WTC11 (cell line): ENCODE measurements at regions not wholly inside any gene's neighbourhood (a gene's known extent, or its start where the extent isn't known, plus 50 kb on each side); places are given as distances from the start of the nearest gene placed in this dataset.

Experiments
- CREM ChIP-seq: sonication (generic); formaldehyde crosslinking; IDR thresholded peaks from 2 replicates; pipeline ENCODE4 v1.8.1; 2022; ENCODE audit warnings: mild to moderate bottlenecking, missing genetic modification reagents, moderate library complexity
- CTCF ChIP-seq: fragments of 200-600 bp; IDR thresholded peaks from 2 replicates; pipeline ENCODE4 v1.8.0; 2022; ENCODE audit warnings: antibody characterized with exemption
- E2F4 ChIP-seq: sonication (generic); formaldehyde crosslinking; IDR thresholded peaks from 2 replicates; pipeline ENCODE4 v1.8.1; 2022; ENCODE audit warnings: low read depth, mild to moderate bottlenecking, moderate library complexity, missing genetic modification reagents, borderline replicate concordance
- NFYB ChIP-seq: sonication (generic); formaldehyde crosslinking; conservative IDR thresholded peaks from 2 replicates; pipeline ENCODE4 v1.8.0; 2022; ENCODE audit warnings: low read depth, missing genetic modification reagents
- PREB ChIP-seq: sonication (generic); formaldehyde crosslinking; IDR thresholded peaks from 2 replicates; pipeline ENCODE4 v1.8.1; 2022; ENCODE audit warnings: mild to moderate bottlenecking, missing genetic modification reagents, moderate library complexity, borderline replicate concordance
- TCF7 ChIP-seq: sonication (generic); formaldehyde crosslinking; IDR thresholded peaks from 2 replicates; pipeline ENCODE4 v1.8.0; 2022; ENCODE audit warnings: mild to moderate bottlenecking, low read depth, missing genetic modification reagents, moderate library complexity
- ZNF121 ChIP-seq: sonication (generic); formaldehyde crosslinking; IDR thresholded peaks from 2 replicates; pipeline ENCODE4 v1.8.0; 2023; ENCODE audit warnings: missing genetic modification reagents

GRCh38 chr5:15447209-15447608 is 52.8 kb upstream of the FBXL7 start:
- TF ChIP-seq ZNF121 (CRISPR knock-in tag), result no peak
- no peak for TF ChIP-seq TCF7 (CRISPR knock-in tag)
- TF ChIP-seq CTCF, result no peak
- no peak for TF ChIP-seq CREM
- no peak for TF ChIP-seq NFYB (CRISPR knock-in tag)
- no peak for TF ChIP-seq PREB
- TF ChIP-seq E2F4 (CRISPR knock-in tag), result no peak
